Breast epithelium (tissue), 3 donors: ENCODE measurements at regions not wholly inside any gene's neighbourhood (a gene's known extent, or its start where the extent isn't known, plus 50 kb on each side); places are given as distances from the start of the nearest gene placed in this dataset.

Source experiments
- CTCF ChIP-seq, 3 donors: fragments of 450-650 bp; IDR thresholded peaks; one replicate each; pipeline ENCODE4 v1.5.1; 2016 to 2017; ENCODE audit warnings: antibody characterized with exemption in 3 of 3, mild to moderate bottlenecking in 3 of 3, moderate library complexity in 3 of 3
- POLR2A ChIP-seq: fragments of 450-650 bp; IDR thresholded peaks from one replicate; pipeline ENCODE4 v1.6.1; 2016; ENCODE audit warnings: antibody characterized with exemption, mild to moderate bottlenecking, moderate library complexity
- POLR2AphosphoS5 ChIP-seq, 3 donors: sonication (generic); formaldehyde crosslinking; IDR thresholded peaks; one replicate each; pipeline ENCODE4 v1.6.1; 2017; ENCODE audit warnings: antibody characterized with exemption in 3 of 3

DNA sequence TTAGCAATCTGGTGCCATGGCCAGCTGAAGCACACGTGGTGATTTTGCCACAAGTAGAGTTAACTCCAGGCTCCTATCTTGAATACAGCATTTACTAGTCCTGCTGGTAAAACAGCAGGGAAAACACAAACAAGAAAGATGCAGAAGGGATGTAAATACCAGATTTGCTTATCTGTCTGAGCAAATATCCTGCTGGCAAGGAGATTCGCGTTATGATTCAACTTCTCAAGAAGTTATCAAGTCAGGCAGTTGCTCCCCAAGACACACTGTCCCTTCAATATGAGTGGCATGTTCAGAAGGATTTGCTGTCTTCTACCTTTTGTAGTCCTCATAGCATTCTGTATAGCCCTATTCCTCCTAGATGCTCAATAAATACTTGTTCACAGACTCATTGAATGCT lies 171.2 kb upstream of the EGLN3 start:
- TF ChIP-seq CTCF (IDR thresholded peaks at IDR 0.05): no peak
- TF ChIP-seq POLR2A: no peak
- TF ChIP-seq POLR2AphosphoS5 (IDR thresholded peaks at IDR 0.05): no peak
